ENCODE measurements at regions not wholly inside any gene's neighbourhood (a gene's known extent, or its start where the extent isn't known, plus 50 kb on each side); places are given as distances from the start of the nearest gene placed in this dataset.

GRCh38 chr2:14297906-14298305 lies 334.6 kb upstream of the LRATD1 start:
- TF ChIP-seq CTCF (IDR thresholded peaks at IDR 0.05) = no peak
- TF ChIP-seq EZH2 (IDR thresholded peaks at IDR 0.05) = no peak
- TF ChIP-seq EZH2phosphoT487 (IDR thresholded peaks at IDR 0.05) = no peak
